ENCODE measurements at regions not wholly inside any gene's neighbourhood (a gene's known extent, or its start where the extent isn't known, plus 50 kb on each side); places are given as distances from the start of the nearest gene placed in this dataset.

DNA sequence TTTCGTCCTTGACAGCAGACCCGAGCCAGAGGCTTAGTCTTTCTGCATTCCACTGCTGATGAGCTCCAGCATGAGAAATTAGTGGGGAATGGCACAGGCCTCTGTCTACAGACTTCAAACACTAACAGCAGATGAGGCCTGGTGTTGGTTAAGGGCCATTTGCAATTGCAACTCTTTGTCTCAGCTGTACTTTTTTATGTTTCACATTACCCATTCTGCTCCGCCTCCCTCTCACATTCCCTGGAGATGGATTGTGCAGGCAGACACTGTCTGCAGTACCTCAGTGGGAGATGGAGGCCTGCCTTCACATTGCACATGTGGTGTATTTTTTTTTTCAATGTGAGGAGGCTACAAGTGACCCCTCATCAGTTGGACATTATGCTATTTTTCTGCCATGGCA, 370.2 kb downstream of the DUSP10 start:
- TF ChIP-seq, protein P1, sequence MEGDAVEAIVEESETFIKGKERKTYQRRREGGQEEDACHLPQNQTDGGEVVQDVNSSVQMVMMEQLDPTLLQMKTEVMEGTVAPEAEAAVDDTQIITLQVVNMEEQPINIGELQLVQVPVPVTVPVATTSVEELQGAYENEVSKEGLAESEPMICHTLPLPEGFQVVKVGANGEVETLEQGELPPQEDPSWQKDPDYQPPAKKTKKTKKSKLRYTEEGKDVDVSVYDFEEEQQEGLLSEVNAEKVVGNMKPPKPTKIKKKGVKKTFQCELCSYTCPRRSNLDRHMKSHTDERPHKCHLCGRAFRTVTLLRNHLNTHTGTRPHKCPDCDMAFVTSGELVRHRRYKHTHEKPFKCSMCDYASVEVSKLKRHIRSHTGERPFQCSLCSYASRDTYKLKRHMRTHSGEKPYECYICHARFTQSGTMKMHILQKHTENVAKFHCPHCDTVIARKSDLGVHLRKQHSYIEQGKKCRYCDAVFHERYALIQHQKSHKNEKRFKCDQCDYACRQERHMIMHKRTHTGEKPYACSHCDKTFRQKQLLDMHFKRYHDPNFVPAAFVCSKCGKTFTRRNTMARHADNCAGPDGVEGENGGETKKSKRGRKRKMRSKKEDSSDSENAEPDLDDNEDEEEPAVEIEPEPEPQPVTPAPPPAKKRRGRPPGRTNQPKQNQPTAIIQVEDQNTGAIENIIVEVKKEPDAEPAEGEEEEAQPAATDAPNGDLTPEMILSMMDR (IDR thresholded peaks at IDR 0.05): no peak
- TF ChIP-seq POLR2A (IDR thresholded peaks at IDR 0.05): no peak
